Adipocyte (in vitro differentiated cells): ENCODE measurements at regions not wholly inside any gene's neighbourhood (a gene's known extent, or its start where the extent isn't known, plus 50 kb on each side); places are given as distances from the start of the nearest gene placed in this dataset.

Experiments used
- DNase-seq: peaks from one replicate; pipeline ENCODE4 v3.0.0-alpha.2; 2015; ENCODE audit warnings: low read depth
- H3K27me3 ChIP-seq: replicated peaks from 2 replicates; pipeline ENCODE4 v1.7.0; 2013; ENCODE audit warnings: mild to moderate bottlenecking, low read length, moderate library complexity; ENCODE audit not compliant: control insufficient read depth, insufficient read depth
- H3K36me3 ChIP-seq: 2 replicates; pipeline ENCODE4 v1.7.0; 2013; ENCODE audit warnings: low read length, mild to moderate bottlenecking, moderate library complexity; ENCODE audit not compliant: control insufficient read depth, insufficient read depth, severe bottlenecking
- H3K4me1 ChIP-seq: 2 replicates; pipeline ENCODE4 v1.7.0; 2013; ENCODE audit warnings: mild to moderate bottlenecking, low read length, moderate library complexity; ENCODE audit not compliant: control insufficient read depth, insufficient read depth
- H3K4me3 ChIP-seq: 2 replicates; pipeline ENCODE4 v1.7.0; 2013; ENCODE audit warnings: mild to moderate bottlenecking, low read length, moderate library complexity
- H3K9ac ChIP-seq: 2 replicates; pipeline ENCODE4 v1.7.0; 2013; ENCODE audit warnings: mild to moderate bottlenecking, low read length, moderate library complexity
- H3K9me3 ChIP-seq: 2 replicates; pipeline ENCODE4 v1.7.0; 2013; ENCODE audit warnings: mild to moderate bottlenecking, low read length, moderate library complexity; ENCODE audit not compliant: control insufficient read depth

GRCh38 chr15:66650433-66650832 is 51.6 kb upstream of the SMAD6 start:
- H3K36me3 ChIP-seq = no peaks in the 10 kb centered on the region
- H3K4me1 ChIP-seq = peaks cover 38% of the 10 kb centered on the region
- H3K27me3 ChIP-seq = no peaks in the 10 kb centered on the region
- H3K9ac ChIP-seq = no peak overlapping the region
- no peak for DNase-seq
- no peak overlapping the region for H3K4me3 ChIP-seq
- H3K9me3 ChIP-seq = no peaks in the 10 kb centered on the region

DNA sequence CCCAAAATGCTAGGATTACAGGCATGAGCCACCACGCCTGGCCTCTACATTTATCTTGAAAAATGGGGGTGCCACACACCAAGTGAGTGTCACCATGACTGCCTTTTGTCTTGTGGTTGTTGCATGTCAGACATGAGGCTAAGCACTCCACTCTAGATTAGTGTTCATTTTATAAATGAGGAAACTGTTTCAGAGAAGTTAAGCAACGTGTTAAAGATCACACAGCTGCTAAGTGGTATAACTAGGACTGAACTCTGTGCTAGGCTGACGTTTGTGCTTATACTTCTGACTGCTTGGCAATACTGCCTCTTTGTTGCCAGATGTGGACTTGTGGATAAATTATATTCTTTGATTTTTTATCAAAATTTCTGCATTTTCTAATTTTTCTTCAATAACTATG is 50.8 kb upstream of the SMAD6 start:
- Histone ChIP-seq H3K4me1 (peaks cover 39% of the 10 kb centered on the region), H3K9ac (no peak overlapping the region), H3K9me3 (no peaks in the 10 kb centered on the region), H3K27me3 (no peaks in the 10 kb centered on the region), H3K36me3 (no peaks in the 10 kb centered on the region), H3K4me3 (no peak overlapping the region)
- DNase-seq = no peak

GRCh38 chr15:66651913-66652642 is 50.0 kb upstream of the SMAD6 start:
- Histone ChIP-seq H3K36me3 (no peaks in the 10 kb centered on the region), H3K9ac (no peak overlapping the region), H3K9me3 (no peaks in the 10 kb centered on the region), H3K4me1 (peaks cover 30% of the 10 kb centered on the region), H3K4me3 (no peak overlapping the region), H3K27me3 (no peaks in the 10 kb centered on the region)
- no peak for DNase-seq
